Keratinocyte (primary cell): ENCODE measurements at regions not wholly inside any gene's neighbourhood (a gene's known extent, or its start where the extent isn't known, plus 50 kb on each side); places are given as distances from the start of the nearest gene placed in this dataset.

Experiments used
- DNase-seq: peaks from one replicate; pipeline ENCODE4 v3.0.0-alpha.2; 2011; ENCODE audit warnings: low read depth, missing footprints, low spot score
- FAIRE-seq: peaks from 2 replicates; lab custom pipeline; 2011; peaks lifted over from hg19 to GRCh38; lab: Jason Lieb, UNC
- H2AFZ ChIP-seq: 2 replicates; pipeline ENCODE4 v1.6.0; 2012; ENCODE audit warnings: low read length, control low read depth, inconsistent platforms; ENCODE audit not compliant: control insufficient read depth
- H3K27ac ChIP-seq: 2 replicates; pipeline ENCODE4 v1.5.1; 2011; ENCODE audit warnings: low read length; ENCODE audit not compliant: control insufficient read depth, insufficient read depth
- H3K27me3 ChIP-seq: 3 replicates; pipeline ENCODE4 v1.6.0; 2011; ENCODE audit warnings: low read length; ENCODE audit not compliant: control insufficient read depth, insufficient read depth; ENCODE audit errors: extremely low read depth
- H3K36me3 ChIP-seq, 2 experiments: 2 replicates in 1 of 2; 3 replicates in 1 of 2; pipeline ENCODE4 v1.5.1; 2011; ENCODE audit warnings: low read length in 2 of 2, mild to moderate bottlenecking in 1 of 2; ENCODE audit not compliant: control insufficient read depth in 2 of 2, insufficient read depth in 2 of 2; ENCODE audit errors: extremely low read depth in 1 of 2
- H3K4me1 ChIP-seq: 3 replicates; pipeline ENCODE4 v1.5.1; 2011; ENCODE audit warnings: low read length; ENCODE audit not compliant: control insufficient read depth, insufficient read depth; ENCODE audit errors: extremely low read depth
- H3K4me2 ChIP-seq: 3 replicates; pipeline ENCODE4 v1.6.0; 2011; ENCODE audit warnings: low read depth, low read length; ENCODE audit not compliant: control insufficient read depth, insufficient read depth; ENCODE audit errors: extremely low read depth
- H3K4me3 ChIP-seq, 3 experiments: fragments of 200-600 bp in 1 of 3; sonication (generic) in 1 of 3; 2 replicates in 2 of 3; 3 replicates in 1 of 3; pipeline ENCODE4 v1.5.1; 2011 to 2016; ENCODE audit warnings: low read length in 3 of 3, mild to moderate bottlenecking in 3 of 3, control low read depth in 2 of 3, inconsistent platforms in 1 of 3, low read depth in 1 of 3, mixed read lengths in 1 of 3, mixed run types in 1 of 3, moderate library complexity in 1 of 3; ENCODE audit not compliant: control insufficient read depth in 2 of 3, insufficient read depth in 2 of 3; ENCODE audit errors: extremely low read depth in 1 of 3
- H3K79me2 ChIP-seq: 2 replicates; pipeline ENCODE4 v1.6.0; 2012; ENCODE audit warnings: low read length; ENCODE audit not compliant: control insufficient read depth, insufficient read depth
- H3K9ac ChIP-seq: 3 replicates; pipeline ENCODE4 v1.6.0; 2011; ENCODE audit warnings: low read length; ENCODE audit not compliant: control insufficient read depth, insufficient read depth; ENCODE audit errors: extremely low read depth
- H3K9me1 ChIP-seq: 3 replicates; pipeline ENCODE4 v1.6.0; 2011; ENCODE audit warnings: low read length; ENCODE audit not compliant: control insufficient read depth, insufficient read depth; ENCODE audit errors: extremely low read depth
- H3K9me3 ChIP-seq: 2 replicates; pipeline ENCODE4 v1.5.1; 2012; ENCODE audit warnings: low read depth, low read length; ENCODE audit not compliant: control insufficient read depth
- H4K20me1 ChIP-seq: 3 replicates; pipeline ENCODE4 v1.6.0; 2011; ENCODE audit warnings: low read length; ENCODE audit not compliant: control insufficient read depth, insufficient read depth; ENCODE audit errors: extremely low read depth
- CTCF ChIP-seq, 3 experiments: IDR thresholded peaks in 1 of 3; conservative IDR thresholded peaks in 1 of 3; optimal IDR thresholded peaks in 1 of 3; 2 replicates in 2 of 3; 3 replicates in 1 of 3; pipeline versions ENCODE3 to v1.5.1; 2011; ENCODE audit warnings: low read length in 3 of 3, mild to moderate bottlenecking in 3 of 3, moderate library complexity in 2 of 3, control low read depth in 1 of 3, inconsistent platforms in 1 of 3; ENCODE audit not compliant: insufficient read depth in 2 of 3; ENCODE audit errors: extremely low read depth in 1 of 3
- EZH2 ChIP-seq: IDR thresholded peaks from one replicate; pipeline ENCODE4 v1.6.1; 2012; ENCODE audit warnings: inconsistent platforms, mild to moderate bottlenecking, low read length, moderate library complexity
- dilution Hi-C: fragments of 300-500 bp; cut with MboI; formaldehyde crosslinking; loops from one replicate; pipeline ENCODE4 v1.7.0; 2020; ENCODE audit warnings: low sequenced_read_pairs; ENCODE audit not compliant: extremely low pct_ligation_motif_present

DNA sequence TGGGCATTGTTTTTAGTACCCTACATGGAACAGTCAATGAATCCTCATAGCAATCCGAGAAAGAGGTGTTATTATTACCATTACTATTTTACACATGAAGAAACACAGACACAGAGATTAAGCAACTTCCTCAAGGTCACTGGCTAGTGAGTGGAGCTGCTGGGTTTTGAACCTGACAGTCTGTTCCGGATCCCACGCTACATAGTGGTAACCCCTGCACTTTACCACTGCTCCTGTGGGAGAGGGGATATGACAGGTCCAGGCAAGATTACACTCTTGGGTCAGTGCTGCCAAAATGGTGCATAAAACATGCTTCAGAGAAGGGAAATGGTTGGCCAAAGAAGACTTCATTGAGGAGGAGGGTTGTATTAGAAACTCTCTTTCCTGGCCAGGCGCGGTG is 185.7 kb downstream of the XPNPEP1 start:
- Histone ChIP-seq H3K27me3 (no peaks in the 10 kb centered on the region), H3K27ac (no peak overlapping the region), H2AFZ (no peak overlapping the region), H3K9ac (no peak overlapping the region), H3K9me1 (no peaks in the 10 kb centered on the region), H3K4me3 (no peak overlapping the region), H3K4me1 (no peaks in the 10 kb centered on the region), H3K36me3 (no peaks in the 10 kb centered on the region), H3K9me3 (no peaks in the 10 kb centered on the region), H3K79me2 (no peaks in the 10 kb centered on the region), H3K4me2 (no peak overlapping the region), H4K20me1 (no peaks in the 10 kb centered on the region)
- DNase-seq, result no peak
- no peak for FAIRE-seq
- dilution Hi-C loops, result no loop called here
- no peak for TF ChIP-seq EZH2
- TF ChIP-seq CTCF (optimal IDR thresholded peaks at IDR 0.05 in 1 of 3, IDR thresholded peaks at IDR 0.05 in 1 of 3, conservative IDR thresholded peaks at IDR 0.05 in 1 of 3; ENCODE audit: extremely low read depth in 1 of 3, insufficient read depth in 2 of 3, low read length in 3 of 3), result no peak

GRCh38 chr10:109737009-109737408 is 186.3 kb downstream of the XPNPEP1 start:
- no peak for DNase-seq
- Histone ChIP-seq H3K4me2 (no peak overlapping the region), H2AFZ (no peak overlapping the region), H3K9me3 (no peaks in the 10 kb centered on the region), H3K79me2 (no peaks in the 10 kb centered on the region), H3K27ac (no peak overlapping the region), H3K4me3 (no peak overlapping the region), H3K36me3 (no peaks in the 10 kb centered on the region), H3K9me1 (no peaks in the 10 kb centered on the region), H3K27me3 (no peaks in the 10 kb centered on the region), H3K4me1 (no peaks in the 10 kb centered on the region), H3K9ac (no peak overlapping the region), H4K20me1 (no peaks in the 10 kb centered on the region)
- dilution Hi-C loops, result no loop called here
- no peak for TF ChIP-seq EZH2
- TF ChIP-seq CTCF (optimal IDR thresholded peaks at IDR 0.05 in 1 of 3, IDR thresholded peaks at IDR 0.05 in 1 of 3, conservative IDR thresholded peaks at IDR 0.05 in 1 of 3; ENCODE audit: extremely low read depth in 1 of 3, insufficient read depth in 2 of 3, low read length in 3 of 3), result no peak
- FAIRE-seq, result no peak
